ENCODE measurements at regions not wholly inside any gene's neighbourhood (a gene's known extent, or its start where the extent isn't known, plus 50 kb on each side); places are given as distances from the start of the nearest gene placed in this dataset.

- no peak for TF ChIP-seq SP1 (IDR thresholded peaks at IDR 0.05)
- TF ChIP-seq ZNF384 (IDR thresholded peaks at IDR 0.05): no peak
- TF ChIP-seq HDGF (IDR thresholded peaks at IDR 0.05; ENCODE audit: borderline replicate concordance): no peak
- TF ChIP-seq BHLHE40 (IDR thresholded peaks at IDR 0.05; ENCODE audit: borderline replicate concordance): no peak
- no peak for TF ChIP-seq PKNOX1 (IDR thresholded peaks at IDR 0.05)
- no peak for TF ChIP-seq FOXM1 (IDR thresholded peaks at IDR 0.05; ENCODE audit: borderline replicate concordance)
- no peak for TF ChIP-seq TARDBP (IDR thresholded peaks at IDR 0.05)
- TF ChIP-seq SUZ12 (IDR thresholded peaks at IDR 0.05): no peak
- no peak for TF ChIP-seq FOXK2 (IDR thresholded peaks at IDR 0.05)
Observed at GRCh38 chr3:30342318-30343060, 263.9 kb upstream of the TGFBR2 start.

Measured in HEK293T (cell line).